ENCODE measurements at regions not wholly inside any gene's neighbourhood (a gene's known extent, or its start where the extent isn't known, plus 50 kb on each side); places are given as distances from the start of the nearest gene placed in this dataset.

- TF ChIP-seq CTCF (IDR thresholded peaks at IDR 0.05; ENCODE audit: poor library complexity) (no peak), EZH2 (IDR thresholded peaks at IDR 0.05; ENCODE audit: borderline replicate concordance) (no peak)
Observed at GRCh38 chr1:213573648-213574009, 414.1 kb upstream of the PROX1 start.

All from hepatocyte (in vitro differentiated cells).